WTC11 (cell line): ENCODE measurements at regions not wholly inside any gene's neighbourhood (a gene's known extent, or its start where the extent isn't known, plus 50 kb on each side); places are given as distances from the start of the nearest gene placed in this dataset.

Source experiments
- ATAC-seq: fragments of 200-7000 bp; cut with Tn5 transposase; 2 replicates; pipeline ENCODE4 v1.10.0; 2021; ENCODE audit warnings: mild to moderate bottlenecking, moderate library complexity
- CTCF ChIA-PET: fragments of 300-600 bp; sonication (Branson Sonifier 250); formaldehyde crosslinking; loops from one replicate; lab custom pipeline; 2021; ENCODE audit warnings: antibody characterized with exemption; lab: Charles Lee
- POLR2A ChIA-PET: fragments of 350-600 bp; sonication (Branson Sonifier 250); formaldehyde crosslinking; loops from one replicate; lab custom pipeline; 2021; ENCODE audit warnings: antibody characterized with exemption; lab: Charles Lee
- DNase-seq: peaks from one replicate; pipeline ENCODE4 v3.0.0; 2021; ENCODE audit warnings: low spot score
- H3K27ac Mint-ChIP-seq: 2 replicates; pipeline ENCODE4 v1.8.0; 2021; ENCODE audit warnings: mixed read lengths
- H3K27me3 Mint-ChIP-seq: 2 replicates; pipeline ENCODE4 v1.8.0; 2021; ENCODE audit warnings: low read depth, mild to moderate bottlenecking, moderate library complexity, mixed read lengths
- H3K36me3 Mint-ChIP-seq: 2 replicates; pipeline ENCODE4 v1.8.0; 2021; ENCODE audit warnings: mixed read lengths
- H3K4me1 Mint-ChIP-seq: 2 replicates; pipeline ENCODE4 v1.8.0; 2022; ENCODE audit warnings: mixed read lengths
- H3K4me3 Mint-ChIP-seq: 2 replicates; pipeline ENCODE4 v1.8.0; 2021; ENCODE audit warnings: mild to moderate bottlenecking, moderate library complexity, mixed read lengths
- H3K9me3 Mint-ChIP-seq: 2 replicates; pipeline ENCODE4 v1.8.0; 2021; ENCODE audit warnings: mixed read lengths
- ATF3 ChIP-seq: sonication (generic); formaldehyde crosslinking; conservative IDR thresholded peaks from 2 replicates; pipeline ENCODE4 v1.8.1; 2022; ENCODE audit warnings: mild to moderate bottlenecking, missing genetic modification reagents
- E2F4 ChIP-seq: sonication (generic); formaldehyde crosslinking; IDR thresholded peaks from 2 replicates; pipeline ENCODE4 v1.8.1; 2022; ENCODE audit warnings: low read depth, mild to moderate bottlenecking, moderate library complexity, missing genetic modification reagents, borderline replicate concordance
- EMX1 ChIP-seq: fragments of 250-450 bp; sonication (Bioruptor Pico); IDR thresholded peaks from 2 replicates; pipeline ENCODE4 v1.8.0; 2021; ENCODE audit warnings: mild to moderate bottlenecking
- ERG ChIP-seq: fragments of 250-450 bp; sonication (Bioruptor Pico); IDR thresholded peaks from 2 replicates; pipeline ENCODE4 v1.8.0; 2021; ENCODE audit warnings: mild to moderate bottlenecking
- ESRRA ChIP-seq: sonication (generic); formaldehyde crosslinking; IDR thresholded peaks from 2 replicates; pipeline ENCODE4 v1.8.1; 2022; ENCODE audit warnings: mild to moderate bottlenecking, missing genetic modification reagents, borderline replicate concordance
- FOXK1 ChIP-seq: sonication (generic); formaldehyde crosslinking; IDR thresholded peaks from 2 replicates; pipeline ENCODE4 v1.8.0; 2022; ENCODE audit warnings: mild to moderate bottlenecking, moderate library complexity, missing genetic modification reagents
- FOXP1 ChIP-seq: sonication (generic); formaldehyde crosslinking; IDR thresholded peaks from 2 replicates; pipeline ENCODE4 v1.8.0; 2022; ENCODE audit warnings: missing genetic modification reagents, mild to moderate bottlenecking, moderate library complexity, borderline replicate concordance
- FOXP4 ChIP-seq: sonication (generic); formaldehyde crosslinking; IDR thresholded peaks from 2 replicates; pipeline ENCODE4 v1.8.0; 2022; ENCODE audit warnings: mild to moderate bottlenecking, missing genetic modification reagents
- NFE2L1 ChIP-seq: sonication (generic); formaldehyde crosslinking; IDR thresholded peaks from 2 replicates; pipeline ENCODE4 v1.8.1; 2023; ENCODE audit warnings: missing genetic modification reagents
- NR1H2 ChIP-seq: sonication (generic); formaldehyde crosslinking; IDR thresholded peaks from 2 replicates; pipeline ENCODE4 v1.9.0; 2021; ENCODE audit warnings: mild to moderate bottlenecking, moderate library complexity, missing genetic modification reagents
- NR2C2 ChIP-seq: sonication (generic); formaldehyde crosslinking; IDR thresholded peaks from 2 replicates; pipeline ENCODE4 v1.8.0; 2022; ENCODE audit warnings: mild to moderate bottlenecking, missing genetic modification reagents
- PRRX2 ChIP-seq: fragments of 250-450 bp; sonication (Bioruptor Pico); IDR thresholded peaks from 2 replicates; pipeline ENCODE4 v1.8.0; 2021; ENCODE audit warnings: mild to moderate bottlenecking
- SP1 ChIP-seq: sonication (generic); formaldehyde crosslinking; conservative IDR thresholded peaks from 2 replicates; pipeline ENCODE4 v1.8.1; 2022; ENCODE audit warnings: missing genetic modification reagents
- ZBTB21 ChIP-seq: sonication (generic); formaldehyde crosslinking; IDR thresholded peaks from 2 replicates; pipeline ENCODE4 v1.8.1; 2023; ENCODE audit warnings: mild to moderate bottlenecking, missing genetic modification reagents, borderline replicate concordance
- ZNF138 ChIP-seq: sonication (generic); formaldehyde crosslinking; conservative IDR thresholded peaks from 2 replicates; pipeline ENCODE4 v1.8.1; 2022; ENCODE audit warnings: mild to moderate bottlenecking, moderate library complexity, missing genetic modification reagents
- ZNF219 ChIP-seq: sonication (generic); formaldehyde crosslinking; IDR thresholded peaks from 2 replicates; pipeline ENCODE4 v1.8.0; 2023; ENCODE audit warnings: missing genetic modification reagents, mild to moderate bottlenecking, borderline replicate concordance
- ZNF317 ChIP-seq: sonication (generic); formaldehyde crosslinking; IDR thresholded peaks from 2 replicates; pipeline ENCODE4 v1.8.1; 2023; ENCODE audit warnings: low read depth, mild to moderate bottlenecking, moderate library complexity, missing genetic modification reagents, borderline replicate concordance
- ZNF532 ChIP-seq: fragments of 250-450 bp; sonication (Bioruptor Pico); IDR thresholded peaks from 2 replicates; pipeline ENCODE4 v1.9.0; 2021; ENCODE audit warnings: mild to moderate bottlenecking, borderline replicate concordance

- POLR2A ChIA-PET, result no interaction called here
- no peak overlapping the region for H3K27ac Mint-ChIP-seq
Observed at GRCh38 chr9:81032831-81033230, 656.5 kb downstream of the TLE1 start.

More at GRCh38 chr9:81032831-81033230, 656.5 kb downstream of the TLE1 start:
- CTCF ChIA-PET, result no interaction called here
- DNase-seq (no peak), ATAC-seq (no peak)
- no peak overlapping the region for H3K4me3 Mint-ChIP-seq
- H3K36me3 Mint-ChIP-seq, result no peaks in the 10 kb centered on the region
- H3K9me3 Mint-ChIP-seq, result no peaks in the 10 kb centered on the region
- peaks cover 23% of the 10 kb centered on the region for H3K4me1 Mint-ChIP-seq
- H3K27me3 Mint-ChIP-seq, result no peaks in the 10 kb centered on the region
- no peak for TF ChIP-seq E2F4 (CRISPR knock-in tag)
- TF ChIP-seq PRRX2 (CRISPR knock-in tag), result no peak
- no peak for TF ChIP-seq FOXK1
- TF ChIP-seq EMX1 (CRISPR knock-in tag), result no peak
- no peak for TF ChIP-seq ZNF532 (CRISPR knock-in tag)
- TF ChIP-seq ZNF317 (CRISPR knock-in tag), result no peak
- no peak for TF ChIP-seq ATF3 (CRISPR knock-in tag)
- TF ChIP-seq ESRRA (CRISPR knock-in tag), result no peak
- TF ChIP-seq NR2C2 (CRISPR knock-in tag), result no peak
- TF ChIP-seq ZNF138 (CRISPR knock-in tag), result no peak
- TF ChIP-seq NFE2L1 (CRISPR knock-in tag), result no peak
- no peak for TF ChIP-seq SP1
- no peak for TF ChIP-seq ZBTB21 (CRISPR knock-in tag)
- TF ChIP-seq ERG, result no peak
- no peak for TF ChIP-seq FOXP1 (CRISPR knock-in tag)
- TF ChIP-seq FOXP4 (CRISPR knock-in tag), result no peak
- TF ChIP-seq ZNF219 (CRISPR knock-in tag), result no peak
- TF ChIP-seq NR1H2 (CRISPR knock-in tag), result no peak
- TF ChIP-seq, all 79 proteins: peak for 0
